GM12875 (cell line): ENCODE measurements at regions not wholly inside any gene's neighbourhood (a gene's known extent, or its start where the extent isn't known, plus 50 kb on each side); places are given as distances from the start of the nearest gene placed in this dataset.

Experiments used
- H3K4me3 ChIP-seq: one replicate; pipeline ENCODE4 v1.5.1; 2011; ENCODE audit warnings: low read depth, low read length, control low read depth
- TF ChIP-seq, protein P1 (sequence below): IDR thresholded peaks from 2 replicates; pipeline ENCODE4 v1.5.1; 2011; ENCODE audit warnings: low read depth, mild to moderate bottlenecking, control low read depth, inconsistent platforms, low read length, moderate library complexity, borderline replicate concordance; ENCODE audit not compliant: insufficient read depth

DNA sequence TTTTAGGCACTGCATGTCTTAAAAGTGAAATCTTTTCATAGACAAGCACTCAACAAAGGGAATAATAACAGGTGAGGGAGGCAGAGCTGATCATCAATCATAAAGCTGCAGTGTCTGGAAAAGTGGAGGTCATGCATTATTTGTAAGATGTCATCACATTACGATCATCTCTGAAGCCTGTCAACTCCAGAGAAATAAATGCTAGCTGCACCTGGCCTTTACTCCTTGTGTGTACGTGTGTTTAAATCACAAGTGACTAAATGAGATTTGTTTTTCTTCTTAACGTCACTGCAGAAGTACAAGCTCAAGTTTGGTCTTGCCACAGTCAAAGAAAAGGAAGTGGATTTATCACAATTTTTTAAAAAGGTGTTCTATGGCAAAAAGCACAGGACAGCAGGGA, 275.5 kb upstream of the SGK1 start:
- no peak overlapping the region for H3K4me3 ChIP-seq
- TF ChIP-seq, protein P1, sequence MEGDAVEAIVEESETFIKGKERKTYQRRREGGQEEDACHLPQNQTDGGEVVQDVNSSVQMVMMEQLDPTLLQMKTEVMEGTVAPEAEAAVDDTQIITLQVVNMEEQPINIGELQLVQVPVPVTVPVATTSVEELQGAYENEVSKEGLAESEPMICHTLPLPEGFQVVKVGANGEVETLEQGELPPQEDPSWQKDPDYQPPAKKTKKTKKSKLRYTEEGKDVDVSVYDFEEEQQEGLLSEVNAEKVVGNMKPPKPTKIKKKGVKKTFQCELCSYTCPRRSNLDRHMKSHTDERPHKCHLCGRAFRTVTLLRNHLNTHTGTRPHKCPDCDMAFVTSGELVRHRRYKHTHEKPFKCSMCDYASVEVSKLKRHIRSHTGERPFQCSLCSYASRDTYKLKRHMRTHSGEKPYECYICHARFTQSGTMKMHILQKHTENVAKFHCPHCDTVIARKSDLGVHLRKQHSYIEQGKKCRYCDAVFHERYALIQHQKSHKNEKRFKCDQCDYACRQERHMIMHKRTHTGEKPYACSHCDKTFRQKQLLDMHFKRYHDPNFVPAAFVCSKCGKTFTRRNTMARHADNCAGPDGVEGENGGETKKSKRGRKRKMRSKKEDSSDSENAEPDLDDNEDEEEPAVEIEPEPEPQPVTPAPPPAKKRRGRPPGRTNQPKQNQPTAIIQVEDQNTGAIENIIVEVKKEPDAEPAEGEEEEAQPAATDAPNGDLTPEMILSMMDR: no peak

DNA sequence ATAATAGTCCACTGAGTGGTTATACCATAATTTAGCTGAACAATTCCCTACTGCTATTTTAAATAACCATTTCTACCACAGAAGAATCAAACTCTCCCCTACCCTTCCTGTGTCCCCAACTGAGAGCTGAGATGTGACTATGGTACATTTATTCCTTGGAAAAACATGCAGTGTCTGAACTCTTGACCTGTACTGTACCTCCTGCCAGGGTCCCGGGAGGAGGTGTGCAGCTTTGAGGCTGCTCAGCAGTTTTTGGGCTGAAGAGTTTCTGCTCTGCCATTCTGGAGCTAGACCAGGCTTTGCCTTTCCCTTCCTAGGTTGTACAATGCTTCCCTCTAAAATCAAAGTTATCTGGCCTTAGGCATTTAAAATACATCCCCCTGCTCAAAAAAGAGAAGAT, 275.1 kb upstream of the SGK1 start:
- TF ChIP-seq, protein P1: no peak
- H3K4me3 ChIP-seq: no peak overlapping the region

DNA sequence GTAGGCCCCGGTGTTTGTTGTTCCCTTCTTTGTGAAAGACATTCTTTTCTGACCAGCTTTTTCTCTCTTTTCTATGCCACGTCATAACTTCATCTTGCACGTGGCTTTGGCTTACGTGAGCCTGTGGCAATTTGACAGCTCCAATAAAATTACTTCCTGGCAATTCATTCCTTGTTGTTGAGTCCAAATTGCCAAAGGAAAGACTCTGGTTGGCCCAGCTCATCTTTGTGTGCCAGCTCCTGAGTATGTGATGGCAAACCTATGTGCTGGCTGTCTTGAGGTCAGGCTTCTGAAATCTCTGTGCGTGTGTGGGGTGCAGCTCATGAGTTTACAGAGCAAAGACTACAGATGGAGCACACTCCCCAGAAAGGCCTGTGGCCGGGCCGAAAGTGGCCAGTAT, 272.5 kb upstream of the SGK1 start:
- TF ChIP-seq, protein P1: no peak
- no peak overlapping the region for H3K4me3 ChIP-seq

DNA sequence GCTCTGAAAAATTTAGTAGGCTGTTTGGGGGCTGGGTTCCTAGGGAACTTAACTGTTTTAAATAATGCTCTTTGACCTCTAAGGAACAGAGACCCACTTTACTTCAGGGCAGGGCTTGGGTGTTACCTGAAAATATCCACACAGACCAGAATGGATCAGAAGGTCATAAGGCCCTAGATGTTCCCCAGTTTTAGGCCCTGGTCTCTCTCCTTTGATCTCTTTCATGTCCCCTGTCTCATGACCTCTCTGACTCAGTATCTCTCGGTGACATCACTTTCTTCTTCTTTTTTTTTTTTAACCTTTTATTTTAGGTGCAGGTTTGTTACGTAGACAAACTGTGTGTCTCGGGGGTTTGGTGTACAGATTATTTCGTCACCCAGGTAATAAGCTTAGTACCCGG, 272.1 kb upstream of the SGK1 start:
- TF ChIP-seq, protein P1: no peak
- H3K4me3 ChIP-seq: no peak overlapping the region

DNA sequence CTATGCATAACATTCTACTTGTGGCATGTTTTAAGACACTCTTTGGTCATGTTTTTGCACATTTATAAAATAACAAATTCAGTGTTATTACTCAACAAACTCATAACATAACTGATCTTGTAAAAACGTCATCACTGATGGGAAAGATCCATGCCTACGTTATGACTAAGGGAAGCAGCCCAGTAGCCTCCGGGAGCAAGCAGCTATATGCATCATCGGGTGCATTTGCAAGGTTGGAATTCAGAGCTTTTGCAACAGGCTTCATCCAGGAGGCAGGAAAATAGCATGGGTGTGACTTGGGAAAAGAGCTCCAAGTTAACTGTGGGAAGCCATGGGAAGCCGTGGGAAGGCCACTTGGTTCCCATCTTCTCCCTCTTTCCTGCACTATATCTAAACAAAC, 271.6 kb upstream of the SGK1 start:
- TF ChIP-seq, protein P1: no peak
- no peak overlapping the region for H3K4me3 ChIP-seq

DNA sequence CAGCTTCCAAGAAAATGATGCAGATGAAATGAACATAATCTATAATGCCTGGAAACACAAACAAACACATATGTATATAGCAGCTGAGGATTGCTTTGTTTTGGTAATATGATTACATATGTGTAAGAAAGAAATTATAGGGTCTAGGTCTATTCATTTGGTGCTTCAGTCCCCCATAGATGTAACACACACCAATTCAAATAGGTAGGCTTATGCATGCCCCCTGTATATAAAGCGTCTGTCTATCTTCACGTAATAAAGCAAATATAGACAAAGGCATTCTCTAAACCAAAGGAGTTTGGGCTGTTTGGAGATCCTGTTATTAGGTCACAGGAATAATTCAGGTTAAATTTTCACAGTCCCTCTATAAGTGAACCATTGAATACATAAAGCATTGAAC, 270.4 kb upstream of the SGK1 start:
- no peak overlapping the region for H3K4me3 ChIP-seq
- TF ChIP-seq, protein P1: no peak

DNA sequence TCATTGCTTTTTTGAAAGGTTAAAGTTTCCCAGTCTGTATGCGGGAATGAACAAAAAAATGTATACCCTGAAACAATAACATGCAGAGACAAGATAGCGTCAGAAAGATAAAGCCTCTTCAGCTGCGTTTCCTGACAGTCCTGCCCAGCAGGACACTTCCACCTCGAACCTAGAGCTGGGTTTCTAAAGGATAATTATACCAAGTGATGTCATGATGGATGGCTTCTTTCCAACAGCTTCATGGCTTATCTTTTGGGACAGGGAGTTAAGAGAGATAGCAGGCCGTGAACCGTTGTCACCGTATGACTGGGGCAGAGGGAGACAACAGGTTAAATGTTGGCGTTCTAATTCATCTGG, 267.6 kb upstream of the SGK1 start:
- no peak overlapping the region for H3K4me3 ChIP-seq
- TF ChIP-seq, protein P1: no peak
